Tibial nerve (tissue), 4 donors: ENCODE measurements at regions not wholly inside any gene's neighbourhood (a gene's known extent, or its start where the extent isn't known, plus 50 kb on each side); places are given as distances from the start of the nearest gene placed in this dataset.
"Not testable (repeated sequence)": the region's sequence is repeated elsewhere in the genome, so short reads cannot be mapped to it uniquely, and the experiment has no call there.

Experiments used
- DNase-seq, 2 donors: peaks; one replicate each; pipeline ENCODE4 v3.0.0-alpha.2; 2019; ENCODE audit warnings: low spot score in 2 of 2
- H3K27ac ChIP-seq, 4 donors: fragments of 200-600 bp; sonication (generic) in 3 of 4; one replicate each; pipeline ENCODE4 v1.5.1; 2017 to 2019; ENCODE audit warnings: mild to moderate bottlenecking in 1 of 4
- H3K27me3 ChIP-seq, 2 donors: fragments of 200-600 bp; sonication (generic) in 1 of 2; one replicate each; pipeline versions ENCODE4 v1.5.1 to v1.6.0; 2017 to 2019
- H3K36me3 ChIP-seq, 3 donors: fragments of 200-600 bp; sonication (generic); one replicate each; pipeline ENCODE4 v1.5.1; 2018 to 2019
- H3K4me1 ChIP-seq, 4 donors: fragments of 200-600 bp; sonication (generic) in 3 of 4; one replicate each; pipeline ENCODE4 v1.5.1; 2017 to 2019
- H3K4me3 ChIP-seq, 4 donors: fragments of 200-600 bp; sonication (generic) in 3 of 4; one replicate each; pipeline ENCODE4 v1.5.1; 2017 to 2019; ENCODE audit warnings: mild to moderate bottlenecking in 1 of 4, moderate library complexity in 1 of 4
- H3K9me3 ChIP-seq, 4 donors: fragments of 200-600 bp; sonication (generic) in 3 of 4; one replicate each; pipeline ENCODE4 v1.5.1; 2017 to 2019
- EP300 ChIP-seq, 2 donors: sonication (generic); formaldehyde crosslinking; IDR thresholded peaks; one replicate each; pipeline ENCODE4 v1.6.1; 2017; ENCODE audit warnings: antibody characterized with exemption in 2 of 2, mild to moderate bottlenecking in 1 of 2
- POLR2A ChIP-seq, 2 donors: fragments of 450-650 bp; IDR thresholded peaks; one replicate each; pipeline ENCODE4 v1.6.1; 2017; ENCODE audit warnings: antibody characterized with exemption in 2 of 2, mild to moderate bottlenecking in 2 of 2, moderate library complexity in 2 of 2
- WGBS, 2 donors: methylation state at CpG; one replicate each; pipeline ENCODE4 v1.1.5; 2018; 5-methylcytosine and 5-hydroxymethylcytosine counted together
- TF ChIP-seq, protein P1 (sequence below), 5 experiments: fragments of 200-600 bp in 3 of 5; fragments of 450-650 bp in 2 of 5; sonication (generic) in 3 of 5; IDR thresholded peaks; one replicate each; pipeline ENCODE4 v1.5.1; 2016 to 2019; ENCODE audit warnings: antibody characterized with exemption in 5 of 5, mild to moderate bottlenecking in 3 of 5, moderate library complexity in 2 of 5

DNA sequence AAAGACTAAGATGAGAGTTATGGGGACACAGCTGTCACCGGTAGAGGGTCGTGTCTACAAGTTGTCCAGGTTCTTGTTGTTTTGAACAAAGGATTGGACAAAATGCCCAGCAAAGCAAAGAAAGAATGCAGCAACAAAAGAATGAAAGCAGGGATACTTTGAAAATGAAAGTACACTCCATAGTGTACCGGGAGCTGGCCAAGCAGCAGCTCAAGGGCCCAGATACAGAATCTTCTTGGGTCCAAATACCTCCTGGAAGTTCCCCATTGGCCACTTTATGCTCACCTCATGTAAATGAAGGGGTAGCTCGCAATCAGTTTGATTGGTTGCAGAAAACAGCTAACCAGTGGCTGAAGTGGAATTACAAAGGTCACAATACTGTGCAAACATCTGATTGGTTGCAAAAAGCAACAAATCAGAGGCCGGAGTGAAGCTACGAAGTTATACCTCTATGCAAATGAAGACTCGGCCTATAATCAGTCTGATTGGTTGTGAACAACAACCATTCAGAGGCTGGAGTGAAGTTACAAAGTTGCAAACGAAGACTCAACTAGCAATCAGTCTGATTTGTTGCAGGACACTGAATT is 474.9 kb upstream of the TMEFF2 start:
- no peak overlapping the region for H3K4me3 ChIP-seq
- no peaks in the 10 kb centered on the region for H3K4me1 ChIP-seq
- H3K9me3 ChIP-seq: no peaks in the 10 kb centered on the region
- no peak overlapping the region for H3K27ac ChIP-seq
- H3K36me3 ChIP-seq: no peaks in the 10 kb centered on the region
- H3K27me3 ChIP-seq: no peaks in the 10 kb centered on the region
- no peak for DNase-seq
- no peak for TF ChIP-seq EP300 (IDR thresholded peaks at IDR 0.05)
- TF ChIP-seq, protein P1, sequence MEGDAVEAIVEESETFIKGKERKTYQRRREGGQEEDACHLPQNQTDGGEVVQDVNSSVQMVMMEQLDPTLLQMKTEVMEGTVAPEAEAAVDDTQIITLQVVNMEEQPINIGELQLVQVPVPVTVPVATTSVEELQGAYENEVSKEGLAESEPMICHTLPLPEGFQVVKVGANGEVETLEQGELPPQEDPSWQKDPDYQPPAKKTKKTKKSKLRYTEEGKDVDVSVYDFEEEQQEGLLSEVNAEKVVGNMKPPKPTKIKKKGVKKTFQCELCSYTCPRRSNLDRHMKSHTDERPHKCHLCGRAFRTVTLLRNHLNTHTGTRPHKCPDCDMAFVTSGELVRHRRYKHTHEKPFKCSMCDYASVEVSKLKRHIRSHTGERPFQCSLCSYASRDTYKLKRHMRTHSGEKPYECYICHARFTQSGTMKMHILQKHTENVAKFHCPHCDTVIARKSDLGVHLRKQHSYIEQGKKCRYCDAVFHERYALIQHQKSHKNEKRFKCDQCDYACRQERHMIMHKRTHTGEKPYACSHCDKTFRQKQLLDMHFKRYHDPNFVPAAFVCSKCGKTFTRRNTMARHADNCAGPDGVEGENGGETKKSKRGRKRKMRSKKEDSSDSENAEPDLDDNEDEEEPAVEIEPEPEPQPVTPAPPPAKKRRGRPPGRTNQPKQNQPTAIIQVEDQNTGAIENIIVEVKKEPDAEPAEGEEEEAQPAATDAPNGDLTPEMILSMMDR (IDR thresholded peaks at IDR 0.05): no peak
- TF ChIP-seq POLR2A (IDR thresholded peaks at IDR 0.05): no peak
- WGBS, 2 donors: 87 to 89% methylated on average over 8 of the region's 8 CpGs

DNA sequence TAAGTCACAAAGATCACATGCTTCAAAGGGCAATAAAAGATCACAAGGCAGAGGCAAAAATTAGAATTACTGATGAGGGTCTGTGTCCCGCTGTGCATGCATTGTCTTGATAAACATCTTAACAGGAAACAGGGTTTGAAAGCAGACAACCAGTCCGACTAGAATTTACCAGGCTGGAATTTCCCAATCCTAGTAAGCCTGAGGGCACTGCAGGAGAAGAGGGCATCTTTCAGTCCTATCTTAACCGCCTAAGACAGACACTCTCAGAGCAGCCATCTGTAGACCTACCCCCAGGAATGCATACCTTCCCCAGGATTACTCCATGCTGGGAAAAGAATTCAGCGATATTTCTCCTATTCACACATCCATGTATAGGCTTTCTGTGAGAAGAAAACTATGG is 465.8 kb upstream of the TMEFF2 start:
- H3K27me3 ChIP-seq, H3K9me3 ChIP-seq, H3K36me3 ChIP-seq, H3K4me1 ChIP-seq, DNase-seq, H3K4me3 ChIP-seq, H3K27ac ChIP-seq: not testable (repeated sequence)
- 76 to 77% methylated on average over 4 of the region's 4 CpGs for WGBS, 2 donors

DNA sequence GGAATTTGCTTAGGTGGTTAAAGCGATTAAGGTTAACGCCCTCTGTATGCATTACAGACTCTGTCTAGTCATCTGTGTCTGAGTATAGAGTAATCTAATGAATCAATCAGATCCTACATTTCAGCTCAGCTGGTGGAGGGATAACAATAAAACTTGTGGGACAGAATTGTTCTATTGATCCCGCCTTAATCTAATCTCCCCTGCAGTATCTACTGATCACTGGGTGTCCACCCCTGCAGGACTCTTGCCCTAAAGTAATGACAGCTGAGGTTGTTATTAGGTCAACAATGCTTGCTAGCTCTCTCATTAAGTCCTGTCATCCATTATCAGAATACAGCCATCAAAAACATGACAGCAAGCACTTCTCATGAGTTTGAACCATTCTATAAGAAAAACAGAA is 462.6 kb upstream of the TMEFF2 start:
- no peak for DNase-seq
- H3K4me1 ChIP-seq: no peaks in the 10 kb centered on the region
- WGBS, 2 donors: 92 to 93% methylated on average over 3 of the region's 3 CpGs
- H3K9me3 ChIP-seq: peaks cover 0 to 4% (median 0%) of the 10 kb centered on the region in 4 donors
- H3K27me3 ChIP-seq: no peaks in the 10 kb centered on the region
- no peaks in the 10 kb centered on the region for H3K36me3 ChIP-seq
- H3K27ac ChIP-seq: no peak overlapping the region
- no peak overlapping the region for H3K4me3 ChIP-seq
- TF ChIP-seq EP300 (IDR thresholded peaks at IDR 0.05) (no peak), POLR2A (IDR thresholded peaks at IDR 0.05) (no peak)
- TF ChIP-seq, protein P1 (IDR thresholded peaks at IDR 0.05): no peak

DNA sequence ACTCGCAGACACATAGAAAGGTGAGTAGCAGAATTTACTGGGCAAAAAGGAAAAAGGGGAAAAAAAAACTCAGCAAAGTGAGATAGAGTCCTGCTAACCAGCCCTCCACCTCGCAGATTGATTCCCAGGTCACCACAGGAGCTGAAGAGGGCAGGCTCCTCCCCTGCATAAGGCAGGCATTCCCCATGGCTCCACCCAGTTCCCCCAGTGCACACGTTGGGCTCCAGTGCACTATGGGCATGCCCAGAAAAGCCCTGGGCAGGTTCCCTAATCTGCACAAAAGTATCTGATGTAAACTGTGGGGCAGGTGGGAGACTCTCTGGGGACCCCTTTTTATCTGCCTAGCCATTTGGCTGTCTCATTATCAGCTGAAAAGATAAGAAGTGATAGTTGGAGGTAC is 461.2 kb upstream of the TMEFF2 start:
- H3K4me1 ChIP-seq: no peaks in the 10 kb centered on the region
- WGBS, 2 donors: 63 to 65% methylated on average over 3 of the region's 3 CpGs
- H3K36me3 ChIP-seq: no peaks in the 10 kb centered on the region
- peaks cover 0 to 4% (median 0%) of the 10 kb centered on the region in 4 donors for H3K9me3 ChIP-seq
- no peaks in the 10 kb centered on the region for H3K27me3 ChIP-seq
- no peak overlapping the region for H3K27ac ChIP-seq
- H3K4me3 ChIP-seq: no peak overlapping the region
- TF ChIP-seq EP300 (IDR thresholded peaks at IDR 0.05): no peak
- TF ChIP-seq, protein P1 (IDR thresholded peaks at IDR 0.05): no peak
- TF ChIP-seq POLR2A (IDR thresholded peaks at IDR 0.05): no peak
- DNase-seq: no peak

DNA sequence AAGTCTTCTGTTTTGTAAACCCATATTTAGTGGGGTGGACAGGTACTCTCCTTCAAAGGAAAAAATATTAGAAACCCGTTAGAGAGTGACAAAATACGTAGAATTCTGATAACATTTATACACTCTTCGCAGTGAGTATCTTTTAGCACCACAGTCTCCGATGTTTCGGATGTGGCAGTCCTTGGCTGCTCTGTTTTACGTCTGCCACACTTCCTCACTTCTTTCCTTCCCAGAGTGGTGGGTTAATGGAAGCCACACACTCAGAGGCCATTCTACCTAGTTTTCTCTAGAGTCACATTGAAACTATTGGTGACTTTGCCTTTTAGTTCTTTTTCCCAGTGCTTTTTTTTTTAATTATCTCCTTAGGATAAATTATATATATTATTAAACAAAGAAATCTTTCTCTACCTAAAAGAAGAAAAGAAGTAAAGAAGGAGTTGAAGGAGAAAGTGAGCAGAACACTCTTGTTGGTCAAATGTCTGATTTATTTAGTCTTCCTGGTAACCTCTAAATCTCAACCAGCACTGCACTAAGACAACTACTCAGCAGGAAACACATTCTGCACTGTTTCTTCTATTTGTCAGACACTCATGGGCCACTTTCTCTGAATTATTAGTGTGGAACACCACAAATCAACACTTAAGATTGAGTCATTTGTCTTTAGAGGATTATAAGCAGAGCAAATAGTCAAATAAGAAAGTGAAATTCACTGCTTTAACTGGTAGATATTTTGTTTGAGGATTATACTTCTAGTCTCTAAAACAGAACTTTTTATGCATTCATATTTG is 451.3 kb upstream of the TMEFF2 start:
- 83% methylated on average over 6 of the region's 6 CpGs for WGBS, 2 donors
- Histone ChIP-seq H3K9me3 (no peaks in the 10 kb centered on the region), H3K4me1 (no peaks in the 10 kb centered on the region), H3K27ac (no peak overlapping the region), H3K36me3 (no peaks in the 10 kb centered on the region), H3K4me3 (no peak overlapping the region), H3K27me3 (no peaks in the 10 kb centered on the region)
- DNase-seq: no peak
- TF ChIP-seq POLR2A (IDR thresholded peaks at IDR 0.05): no peak
- TF ChIP-seq, protein P1 (IDR thresholded peaks at IDR 0.05): no peak
- TF ChIP-seq EP300 (IDR thresholded peaks at IDR 0.05): no peak
